HG03432 (cell line): ENCODE measurements at regions not wholly inside any gene's neighbourhood (a gene's known extent, or its start where the extent isn't known, plus 50 kb on each side); places are given as distances from the start of the nearest gene placed in this dataset.

Source experiments
- ATAC-seq: cut with Tn5 transposase; IDR thresholded peaks from one replicate; pipeline ENCODE4 v1.9.1; 2021; ENCODE audit warnings: mild to moderate bottlenecking, moderate library complexity; ENCODE audit not compliant: unreplicated experiment

GRCh38 chr10:21264271-21264670 lies 261.2 kb downstream of the SKIDA1 start:
- ATAC-seq: no peak

GRCh38 chr10:21263839-21264238 lies 261.6 kb downstream of the SKIDA1 start:
- ATAC-seq: no peak

- ATAC-seq: no peak
Observed at GRCh38 chr10:21263263-21263803, 262.1 kb downstream of the SKIDA1 start.

- ATAC-seq: no peak
Observed at GRCh38 chr10:21261842-21262294, 263.6 kb downstream of the SKIDA1 start.

- ATAC-seq: no peak
Observed at GRCh38 chr10:21260506-21261149, 264.9 kb downstream of the SKIDA1 start.

- ATAC-seq: no peak
Observed at GRCh38 chr10:21260066-21260465, 265.4 kb downstream of the SKIDA1 start.

- ATAC-seq: no peak
Observed at GRCh38 chr10:21257919-21258318, 267.6 kb downstream of the SKIDA1 start.

GRCh38 chr10:21257191-21257590 lies 268.3 kb downstream of the SKIDA1 start:
- no peak for ATAC-seq

- ATAC-seq: no peak
Observed at GRCh38 chr10:21249435-21249834, 276.0 kb downstream of the SKIDA1 start.

- no peak for ATAC-seq
Observed at GRCh38 chr10:21247592-21247991, 277.9 kb downstream of the SKIDA1 start.

GRCh38 chr10:21246178-21246577 lies 279.3 kb downstream of the SKIDA1 start:
- no peak for ATAC-seq

- ATAC-seq: no peak
Observed at GRCh38 chr10:21243748-21244257, 281.7 kb downstream of the SKIDA1 start.

GRCh38 chr10:21242915-21243314 lies 282.6 kb downstream of the SKIDA1 start:
- ATAC-seq: no peak

GRCh38 chr10:21238717-21239116 lies 286.8 kb downstream of the SKIDA1 start:
- no peak for ATAC-seq

GRCh38 chr10:21238044-21238443 lies 287.4 kb downstream of the SKIDA1 start:
- ATAC-seq: no peak

GRCh38 chr10:21234761-21235160 lies 290.7 kb downstream of the SKIDA1 start:
- ATAC-seq: no peak

- ATAC-seq: peak; percentile 79
Observed at GRCh38 chr10:21230219-21230618, 295.3 kb downstream of the SKIDA1 start.

GRCh38 chr10:21217748-21218367 lies 307.6 kb downstream of the SKIDA1 start:
- no peak for ATAC-seq

GRCh38 chr10:21217107-21217506 lies 308.4 kb downstream of the SKIDA1 start:
- ATAC-seq: no peak

GRCh38 chr10:21214329-21214728 lies 311.2 kb downstream of the SKIDA1 start:
- no peak for ATAC-seq

GRCh38 chr10:21213381-21213780 lies 312.1 kb downstream of the SKIDA1 start:
- ATAC-seq: no peak

GRCh38 chr10:21212912-21213311 lies 312.6 kb downstream of the SKIDA1 start:
- ATAC-seq: no peak
